GM12878 (cell line): ENCODE measurements at regions not wholly inside any gene's neighbourhood (a gene's known extent, or its start where the extent isn't known, plus 50 kb on each side); places are given as distances from the start of the nearest gene placed in this dataset.

Source experiments
- BACH1 ChIP-seq: fragments of 450-650 bp; IDR thresholded peaks from 2 replicates; pipeline ENCODE4 v1.6.1; 2017; ENCODE audit warnings: mild to moderate bottlenecking, borderline replicate concordance
- CBX5 ChIP-seq: sonication (generic); IDR thresholded peaks from 2 replicates; pipeline ENCODE4 v1.6.1; 2016; ENCODE audit warnings: low read depth, moderate library complexity, mild to moderate bottlenecking, inconsistent platforms
- EP300 ChIP-seq, 2 experiments: fragments of 150-350 bp in 1 of 2; IDR thresholded peaks; 2 replicates each; pipeline ENCODE4 v1.6.1; 2011 to 2012; ENCODE audit warnings: low read depth in 2 of 2, low read length in 2 of 2, borderline replicate concordance in 1 of 2, improper control_type of control experiment in 1 of 2, inconsistent platforms in 1 of 2; ENCODE audit not compliant: control insufficient read depth in 1 of 2
- POLR2A ChIP-seq: IDR thresholded peaks from 2 replicates; pipeline ENCODE4 v1.6.1; 2011; ENCODE audit warnings: low read depth, mild to moderate bottlenecking, low read length
- TF ChIP-seq, protein P1 (sequence below): IDR thresholded peaks from 2 replicates; pipeline ENCODE4 v1.6.1; 2012; ENCODE audit warnings: low read depth, low read length, improper control_type of control experiment

GRCh38 chr2:9732824-9733223 is 102.0 kb upstream of the YWHAQ start:
- TF ChIP-seq POLR2A (no peak), CBX5 (no peak), EP300 (IDR thresholded peaks at IDR 0.05; ENCODE audit: borderline replicate concordance in 1 of 2, control insufficient read depth in 1 of 2, low read depth in 2 of 2, low read length in 2 of 2) (no peak), BACH1 (no peak)
- TF ChIP-seq, protein P1, sequence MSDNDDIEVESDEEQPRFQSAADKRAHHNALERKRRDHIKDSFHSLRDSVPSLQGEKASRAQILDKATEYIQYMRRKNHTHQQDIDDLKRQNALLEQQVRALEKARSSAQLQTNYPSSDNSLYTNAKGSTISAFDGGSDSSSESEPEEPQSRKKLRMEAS: no peak
